Hepatocyte (in vitro differentiated cells): ENCODE measurements at regions not wholly inside any gene's neighbourhood (a gene's known extent, or its start where the extent isn't known, plus 50 kb on each side); places are given as distances from the start of the nearest gene placed in this dataset.
"Not testable (repeated sequence)": the region's sequence is repeated elsewhere in the genome, so short reads cannot be mapped to it uniquely, and the experiment has no call there.

Experiments used
- DNase-seq: peaks from one replicate; pipeline ENCODE4 v3.0.0-alpha.2; 2016; ENCODE audit warnings: low spot score
- H2AFZ ChIP-seq: fragments of 200-600 bp; sonication (generic); 2 replicates; pipeline ENCODE4 v1.6.0; 2016; ENCODE audit warnings: antibody characterized with exemption, mild to moderate bottlenecking
- H3K27ac ChIP-seq: fragments of 200-600 bp; sonication (generic); 2 replicates; pipeline ENCODE4 v1.5.1; 2016; ENCODE audit warnings: mild to moderate bottlenecking
- H3K27me3 ChIP-seq: fragments of 200-600 bp; sonication (generic); 2 replicates; pipeline ENCODE4 v1.6.1; 2016
- H3K36me3 ChIP-seq: fragments of 200-600 bp; sonication (generic); replicated peaks from 2 replicates; pipeline ENCODE4 v1.5.1; 2016; ENCODE audit warnings: low read depth; ENCODE audit not compliant: insufficient read depth
- H3K4me1 ChIP-seq: fragments of 200-600 bp; sonication (generic); 2 replicates; pipeline ENCODE4 v1.5.1; 2016; ENCODE audit warnings: mild to moderate bottlenecking, moderate library complexity; ENCODE audit not compliant: insufficient read depth
- H3K4me2 ChIP-seq: fragments of 200-600 bp; sonication (generic); 2 replicates; pipeline ENCODE4 v1.6.0; 2016
- H3K4me3 ChIP-seq: fragments of 200-600 bp; sonication (generic); 2 replicates; pipeline ENCODE4 v1.5.1; 2016; ENCODE audit warnings: mild to moderate bottlenecking
- H3K79me2 ChIP-seq: fragments of 200-600 bp; sonication (generic); 2 replicates; pipeline ENCODE4 v1.6.0; 2017; ENCODE audit warnings: mild to moderate bottlenecking
- H3K9me2 ChIP-seq: fragments of 200-600 bp; sonication (generic); replicated peaks from 2 replicates; pipeline ENCODE4 v1.6.0; 2017; ENCODE audit warnings: mild to moderate bottlenecking; ENCODE audit not compliant: insufficient read depth
- H3K9me3 ChIP-seq: fragments of 200-600 bp; sonication (generic); 2 replicates; pipeline ENCODE4 v1.5.1; 2016; ENCODE audit warnings: low read depth, mild to moderate bottlenecking
- H4K20me1 ChIP-seq: fragments of 200-600 bp; sonication (generic); 2 replicates; pipeline ENCODE4 v1.6.0; 2016; ENCODE audit warnings: mild to moderate bottlenecking; ENCODE audit not compliant: insufficient read depth, poor library complexity, severe bottlenecking
- EZH2 ChIP-seq: fragments of 200-600 bp; sonication (generic); IDR thresholded peaks from 2 replicates; pipeline ENCODE4 v1.6.1; 2016; ENCODE audit warnings: antibody characterized with exemption, mild to moderate bottlenecking, borderline replicate concordance
- EZH2phosphoT487 ChIP-seq: fragments of 200-600 bp; sonication (generic); IDR thresholded peaks from one replicate; pipeline ENCODE4 v1.6.1; 2018; ENCODE audit warnings: antibody characterized with exemption, mild to moderate bottlenecking, low read depth, moderate library complexity; ENCODE audit not compliant: unreplicated experiment, severe bottlenecking
- WGBS: methylation state at CpG from one replicate; pipeline ENCODE4 v1.1.6; 2016; ENCODE audit warnings: low lambda C conversion rate; ENCODE audit errors: missing lambda C conversion rate; 5-methylcytosine and 5-hydroxymethylcytosine counted together
- TF ChIP-seq, protein P1 (sequence below): fragments of 200-600 bp; sonication (generic); IDR thresholded peaks from 2 replicates; pipeline ENCODE4 v1.5.1; 2016; ENCODE audit warnings: antibody characterized with exemption, mild to moderate bottlenecking; ENCODE audit not compliant: poor library complexity

DNA sequence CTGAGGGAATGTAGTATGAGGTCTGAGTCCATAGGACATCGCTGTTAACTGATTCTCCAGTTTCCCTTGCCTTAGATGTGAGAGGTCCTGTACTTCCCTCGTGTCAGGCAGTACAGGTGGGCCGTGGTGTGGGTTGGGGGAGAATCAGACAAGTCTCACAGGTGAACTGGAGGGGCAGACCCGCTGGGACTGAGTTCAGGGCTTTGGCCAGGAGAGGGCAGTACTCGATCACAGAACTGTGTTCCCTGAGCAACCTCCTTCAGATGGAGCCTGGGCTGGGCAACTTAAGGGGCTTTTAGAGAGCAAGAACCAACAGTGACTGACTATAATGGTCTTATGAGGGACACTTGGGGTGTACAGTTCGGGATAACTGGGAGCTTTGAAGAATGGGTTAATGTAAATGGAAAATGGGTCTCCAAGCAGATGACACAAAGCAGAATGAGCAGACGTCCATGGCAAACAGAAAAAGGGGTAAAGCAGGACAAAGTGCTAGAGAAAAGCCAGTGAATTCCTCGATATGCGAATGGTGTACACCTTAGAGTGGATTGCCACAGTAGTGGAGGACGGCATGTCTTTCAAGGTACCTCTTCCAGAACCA, 83.6 kb downstream of the CCNG2 start:
- TF ChIP-seq EZH2 = no peak
- TF ChIP-seq, protein P1, sequence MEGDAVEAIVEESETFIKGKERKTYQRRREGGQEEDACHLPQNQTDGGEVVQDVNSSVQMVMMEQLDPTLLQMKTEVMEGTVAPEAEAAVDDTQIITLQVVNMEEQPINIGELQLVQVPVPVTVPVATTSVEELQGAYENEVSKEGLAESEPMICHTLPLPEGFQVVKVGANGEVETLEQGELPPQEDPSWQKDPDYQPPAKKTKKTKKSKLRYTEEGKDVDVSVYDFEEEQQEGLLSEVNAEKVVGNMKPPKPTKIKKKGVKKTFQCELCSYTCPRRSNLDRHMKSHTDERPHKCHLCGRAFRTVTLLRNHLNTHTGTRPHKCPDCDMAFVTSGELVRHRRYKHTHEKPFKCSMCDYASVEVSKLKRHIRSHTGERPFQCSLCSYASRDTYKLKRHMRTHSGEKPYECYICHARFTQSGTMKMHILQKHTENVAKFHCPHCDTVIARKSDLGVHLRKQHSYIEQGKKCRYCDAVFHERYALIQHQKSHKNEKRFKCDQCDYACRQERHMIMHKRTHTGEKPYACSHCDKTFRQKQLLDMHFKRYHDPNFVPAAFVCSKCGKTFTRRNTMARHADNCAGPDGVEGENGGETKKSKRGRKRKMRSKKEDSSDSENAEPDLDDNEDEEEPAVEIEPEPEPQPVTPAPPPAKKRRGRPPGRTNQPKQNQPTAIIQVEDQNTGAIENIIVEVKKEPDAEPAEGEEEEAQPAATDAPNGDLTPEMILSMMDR = peak; percentile 93
- H3K27ac ChIP-seq = no peak overlapping the region
- H3K36me3 ChIP-seq = no peaks in the 10 kb centered on the region
- no peaks in the 10 kb centered on the region for H3K79me2 ChIP-seq
- no peaks in the 10 kb centered on the region for H3K9me3 ChIP-seq
- H3K4me2 ChIP-seq = no peak overlapping the region
- WGBS = 35% methylated on average over 10 of the region's 10 CpGs
- no peak overlapping the region for H2AFZ ChIP-seq
- peaks cover 8% of the 10 kb centered on the region for H3K27me3 ChIP-seq
- no peaks in the 10 kb centered on the region for H3K4me1 ChIP-seq
- no peaks in the 10 kb centered on the region for H3K9me2 ChIP-seq
- H4K20me1 ChIP-seq = no peaks in the 10 kb centered on the region
- DNase-seq = peak; percentile 84
- H3K4me3 ChIP-seq = no peak overlapping the region

DNA sequence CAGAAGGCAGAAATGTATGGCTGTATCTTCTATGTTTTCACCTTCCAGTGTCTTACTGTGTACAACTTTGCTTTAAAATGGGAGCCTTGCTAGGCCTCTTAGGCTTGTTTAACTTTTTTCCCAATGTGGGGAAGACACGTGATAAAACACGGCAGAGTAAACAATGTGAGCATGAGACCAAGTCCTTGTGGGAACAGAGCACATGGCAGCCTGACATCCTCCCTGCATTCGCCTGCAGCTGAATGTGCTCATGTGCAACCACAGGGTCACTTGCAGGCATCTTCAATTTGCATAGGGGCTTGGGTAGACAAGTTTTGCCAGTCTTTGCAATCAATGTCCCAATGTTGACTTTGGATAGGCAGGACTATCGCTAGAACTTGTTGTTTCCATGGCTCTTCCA, 91.8 kb downstream of the CCNG2 start:
- WGBS = 52% methylated on average over 4 of the region's 4 CpGs

DNA sequence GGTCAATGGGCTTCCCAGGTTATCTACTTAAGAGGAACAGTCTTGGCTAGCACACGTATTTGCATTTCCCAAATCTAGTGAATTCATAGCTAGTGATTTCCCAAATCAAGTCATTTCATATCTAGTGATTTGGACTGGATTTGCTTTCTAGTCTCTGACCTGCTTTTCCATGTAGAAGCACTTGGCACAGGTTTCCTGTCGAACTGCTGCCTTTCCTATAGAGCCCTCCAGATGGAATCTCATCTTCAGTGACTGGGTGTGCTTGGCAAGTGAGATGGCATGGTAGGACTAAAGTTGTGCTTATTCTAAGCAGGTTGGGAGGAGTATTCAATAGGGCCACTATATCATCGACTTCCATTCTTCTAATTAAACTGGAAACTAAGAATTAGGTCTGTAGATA, 94.7 kb downstream of the CCNG2 start:
- no peaks in the 10 kb centered on the region for H3K4me1 ChIP-seq
- H3K9me3 ChIP-seq = no peaks in the 10 kb centered on the region
- H4K20me1 ChIP-seq = no peaks in the 10 kb centered on the region
- H3K9me2 ChIP-seq = no peaks in the 10 kb centered on the region
- no peak overlapping the region for H3K27ac ChIP-seq
- H2AFZ ChIP-seq = no peak overlapping the region
- no peaks in the 10 kb centered on the region for H3K36me3 ChIP-seq
- WGBS = 64% methylated on average over 3 of the region's 3 CpGs
- H3K4me2 ChIP-seq = no peak overlapping the region
- H3K27me3 ChIP-seq = no peaks in the 10 kb centered on the region
- H3K79me2 ChIP-seq = no peaks in the 10 kb centered on the region
- no peak overlapping the region for H3K4me3 ChIP-seq
- TF ChIP-seq EZH2phosphoT487 (no peak), EZH2 (no peak)
- TF ChIP-seq, protein P1 = no peak
- DNase-seq = no peak

More for the DNA sequence above, 91.8 kb downstream of the CCNG2 start:
- no peaks in the 10 kb centered on the region for H3K27me3 ChIP-seq
- H3K36me3 ChIP-seq = no peaks in the 10 kb centered on the region
- no peaks in the 10 kb centered on the region for H3K9me3 ChIP-seq
- no peak overlapping the region for H3K4me2 ChIP-seq
- H3K4me1 ChIP-seq = no peaks in the 10 kb centered on the region
- H3K4me3 ChIP-seq = no peak overlapping the region
- no peaks in the 10 kb centered on the region for H4K20me1 ChIP-seq
- TF ChIP-seq EZH2phosphoT487 (no peak), EZH2 (no peak)
- TF ChIP-seq, protein P1 = no peak
- no peak overlapping the region for H2AFZ ChIP-seq
- H3K79me2 ChIP-seq = no peaks in the 10 kb centered on the region
- H3K9me2 ChIP-seq = no peaks in the 10 kb centered on the region
- DNase-seq = peak; percentile 32
- no peak overlapping the region for H3K27ac ChIP-seq

DNA sequence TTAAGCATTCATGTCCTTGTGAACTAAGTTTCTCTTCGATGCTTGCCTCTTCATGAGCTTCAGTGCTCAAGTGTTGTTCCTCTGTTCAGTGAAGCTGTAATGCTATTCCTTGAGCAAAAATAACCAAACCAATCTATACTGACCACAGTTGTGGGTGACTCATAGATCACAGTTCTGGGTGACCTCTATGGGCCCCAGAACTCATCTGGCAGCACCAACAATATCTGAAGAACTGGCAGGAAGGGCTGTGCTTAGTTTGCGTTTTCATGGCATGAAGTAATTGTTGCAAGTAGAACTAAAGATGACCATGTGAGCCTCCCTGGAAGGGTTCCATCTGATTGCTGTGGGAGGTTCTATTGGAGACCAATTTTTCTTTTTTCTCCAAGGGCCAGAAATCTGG, 106.2 kb downstream of the CCNG2 start:
- no peak overlapping the region for H2AFZ ChIP-seq
- H3K4me1 ChIP-seq = no peaks in the 10 kb centered on the region
- H4K20me1 ChIP-seq = no peaks in the 10 kb centered on the region
- H3K4me3 ChIP-seq = no peak overlapping the region
- H3K9me2 ChIP-seq = no peaks in the 10 kb centered on the region
- H3K79me2 ChIP-seq = no peaks in the 10 kb centered on the region
- H3K9me3 ChIP-seq = no peaks in the 10 kb centered on the region
- H3K4me2 ChIP-seq = no peak overlapping the region
- DNase-seq = no peak
- H3K27ac ChIP-seq = no peak overlapping the region
- TF ChIP-seq, protein P1 = no peak
- TF ChIP-seq EZH2 (no peak), EZH2phosphoT487 (no peak)
- no peaks in the 10 kb centered on the region for H3K27me3 ChIP-seq
- H3K36me3 ChIP-seq = no peaks in the 10 kb centered on the region
- 83% methylated on average over 2 of the region's 2 CpGs for WGBS

DNA sequence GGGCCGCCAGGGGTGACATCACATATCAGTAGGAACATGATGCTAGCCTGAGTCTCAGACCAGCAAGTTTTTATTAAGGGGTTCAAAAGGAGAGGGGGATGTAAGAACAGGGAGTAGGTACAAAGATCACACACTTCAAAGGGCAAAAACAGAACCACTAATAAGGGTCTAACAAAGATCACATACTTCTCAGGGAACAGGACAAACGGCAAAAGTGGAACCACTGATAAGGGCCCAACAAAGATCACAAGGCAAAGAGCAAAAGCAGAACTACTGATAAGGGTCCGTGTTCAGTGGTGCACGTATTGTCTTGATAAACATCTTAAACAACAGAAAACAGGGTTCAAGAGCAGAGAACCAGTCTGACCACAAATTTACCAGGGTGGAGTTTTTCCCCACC, 107.0 kb downstream of the CCNG2 start:
- H3K79me2 ChIP-seq, H3K9me2 ChIP-seq, H3K4me3 ChIP-seq, H3K4me1 ChIP-seq, H2AFZ ChIP-seq, DNase-seq, H3K27me3 ChIP-seq, H3K27ac ChIP-seq, H3K9me3 ChIP-seq, H3K4me2 ChIP-seq, H4K20me1 ChIP-seq, H3K36me3 ChIP-seq: not testable (repeated sequence)
- WGBS = 52% methylated on average over 4 of the region's 4 CpGs
